Activated T-cell treated with anti-CD3 and anti-CD28 coated beads, Interleukin-2, amount 50 U/mL, for 1 hour (primary cell): ENCODE measurements at regions not wholly inside any gene's neighbourhood (a gene's known extent, or its start where the extent isn't known, plus 50 kb on each side); places are given as distances from the start of the nearest gene placed in this dataset.

ENCODE experiments used
- DNase-seq: peaks from one replicate; pipeline ENCODE4 v3.0.0-alpha.2; 2020

GRCh38 chr6:21648475-21649050, 55.0 kb downstream of the SOX4 start:
- no peak for DNase-seq

GRCh38 chr6:21653323-21653722, 59.8 kb downstream of the SOX4 start:
- no peak for DNase-seq

GRCh38 chr6:21653905-21654304, 60.4 kb downstream of the SOX4 start:
- DNase-seq = no peak

- DNase-seq = no peak
Observed at GRCh38 chr6:21654361-21654760, 60.8 kb downstream of the SOX4 start.

GRCh38 chr6:21663966-21664313, 70.4 kb downstream of the SOX4 start:
- no peak for DNase-seq

- DNase-seq = no peak
Observed at GRCh38 chr6:21664314-21665109, 71.0 kb downstream of the SOX4 start.

- DNase-seq = no peak
Observed at GRCh38 chr6:21665110-21665391, 71.5 kb downstream of the SOX4 start.

- no peak for DNase-seq
Observed at GRCh38 chr6:21665392-21666200, 72.0 kb downstream of the SOX4 start.

GRCh38 chr6:21666201-21666691, 72.7 kb downstream of the SOX4 start:
- DNase-seq = no peak

- no peak for DNase-seq
Observed at GRCh38 chr6:21666853-21667681, 73.5 kb downstream of the SOX4 start.

GRCh38 chr6:21668795-21669194, 75.2 kb downstream of the SOX4 start:
- no peak for DNase-seq

- no peak for DNase-seq
Observed at GRCh38 chr6:21676769-21677168, 83.2 kb downstream of the SOX4 start.

- DNase-seq = no peak
Observed at GRCh38 chr6:21678990-21679389, 85.4 kb downstream of the SOX4 start.

GRCh38 chr6:21679761-21680265, 86.3 kb downstream of the SOX4 start:
- DNase-seq = no peak

- no peak for DNase-seq
Observed at GRCh38 chr6:21680611-21681010, 87.1 kb downstream of the SOX4 start.

- no peak for DNase-seq
Observed at GRCh38 chr6:21690489-21690888, 96.9 kb downstream of the SOX4 start.

- no peak for DNase-seq
Observed at GRCh38 chr6:21691685-21692346, 98.3 kb downstream of the SOX4 start.

GRCh38 chr6:21692721-21693120, 99.2 kb downstream of the SOX4 start:
- DNase-seq = no peak

- no peak for DNase-seq
Observed at GRCh38 chr6:21694168-21694567, 100.6 kb downstream of the SOX4 start.

- no peak for DNase-seq
Observed at GRCh38 chr6:21707524-21708319, 114.2 kb downstream of the SOX4 start.

- DNase-seq = no peak
Observed at GRCh38 chr6:21708320-21708580, 114.7 kb downstream of the SOX4 start.

GRCh38 chr6:21710216-21710615, 116.7 kb downstream of the SOX4 start:
- DNase-seq = no peak
